ENCODE measurements at regions not wholly inside any gene's neighbourhood (a gene's known extent, or its start where the extent isn't known, plus 50 kb on each side); places are given as distances from the start of the nearest gene placed in this dataset.

DNA sequence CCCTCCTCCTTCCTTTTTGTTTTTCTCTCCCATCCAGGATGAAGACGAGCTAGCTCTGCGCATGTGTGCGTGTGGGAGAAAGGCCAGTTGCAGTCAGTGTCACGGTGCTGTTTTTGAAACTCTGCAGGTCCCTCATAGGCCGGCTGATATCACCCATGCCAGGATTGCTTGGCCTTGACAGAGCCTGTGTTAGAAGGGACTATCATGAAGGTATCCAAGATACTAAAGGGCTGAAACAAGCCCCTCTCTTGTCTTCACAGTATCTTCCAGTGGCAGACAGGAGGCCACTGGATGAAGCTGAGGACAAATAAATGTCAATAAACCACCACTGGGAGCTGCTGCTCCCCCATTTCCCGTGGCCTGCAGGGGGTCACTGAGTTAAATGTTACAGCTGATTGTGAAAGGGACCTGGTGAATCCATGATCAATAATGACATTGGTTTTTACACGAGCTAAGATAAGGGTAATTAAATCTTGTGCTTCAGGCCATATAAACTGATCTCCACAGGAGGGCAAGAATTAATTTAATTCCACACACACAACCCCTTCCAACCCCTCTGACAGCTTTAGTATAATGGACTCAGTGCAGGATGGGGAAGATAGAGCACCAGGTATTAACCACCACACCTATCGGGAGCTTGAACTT is 64.6 kb upstream of the TARBP1 start:
- peak; percentile 46 for DNase-seq
- Histone ChIP-seq H3K36me3 (ENCODE audit: control insufficient read depth, insufficient read depth, low read length) (no peaks in the 10 kb centered on the region), H3K27ac (ENCODE audit: low read length) (peak overlapping the region; percentile 81), H3K4me3 (ENCODE audit: low read length) (no peak overlapping the region), H3K4me1 (ENCODE audit: control insufficient read depth, insufficient read depth, low read length) (peaks cover 51% of the 10 kb centered on the region), H3K27me3 (ENCODE audit: control insufficient read depth, insufficient read depth, low read length) (no peaks in the 10 kb centered on the region), H3K9me3 (replicated peaks; ENCODE audit: control insufficient read depth, low read depth, low read length) (no peaks in the 10 kb centered on the region)
- 70% methylated on average over 2 of the region's 8 CpGs for WGBS (ENCODE audit: insufficient coverage)

DNA sequence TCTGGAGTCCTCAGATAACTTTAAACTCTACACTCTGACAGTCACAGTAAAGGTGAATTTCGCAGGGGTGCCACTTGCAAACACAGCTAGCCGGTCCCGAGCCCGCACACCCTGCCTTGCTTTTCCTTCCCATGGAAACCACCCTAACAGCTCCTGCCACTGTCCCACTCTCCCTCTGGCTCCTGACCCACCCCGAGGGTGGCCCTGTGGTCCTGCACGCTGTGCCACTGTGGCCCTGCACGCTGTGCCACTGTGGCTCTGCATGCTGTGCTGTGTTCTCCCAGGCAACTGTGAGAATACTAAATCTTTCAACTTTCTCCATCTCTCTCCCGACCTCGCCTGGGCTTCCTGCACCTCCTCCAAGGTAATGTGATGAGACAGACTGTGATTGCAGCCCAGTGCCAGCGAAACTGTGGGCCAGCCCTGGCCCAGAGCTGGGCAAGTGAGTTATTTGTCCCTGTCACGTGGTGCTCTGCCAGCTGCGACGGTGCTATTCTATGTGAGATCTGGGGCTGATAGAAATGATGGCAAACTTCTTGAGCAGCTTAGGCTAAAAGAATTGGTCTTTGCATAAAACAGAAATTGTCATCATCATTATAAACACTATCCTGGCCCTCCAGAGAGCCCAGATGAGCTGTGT is 63.4 kb upstream of the TARBP1 start:
- Histone ChIP-seq H3K36me3 (ENCODE audit: control insufficient read depth, insufficient read depth, low read length) (no peaks in the 10 kb centered on the region), H3K9me3 (replicated peaks; ENCODE audit: control insufficient read depth, low read depth, low read length) (no peaks in the 10 kb centered on the region), H3K4me3 (ENCODE audit: low read length) (no peak overlapping the region), H3K27ac (ENCODE audit: low read length) (no peak overlapping the region), H3K27me3 (ENCODE audit: control insufficient read depth, insufficient read depth, low read length) (no peaks in the 10 kb centered on the region), H3K4me1 (ENCODE audit: control insufficient read depth, insufficient read depth, low read length) (peaks cover 64% of the 10 kb centered on the region)
- DNase-seq: no peak
- WGBS (ENCODE audit: insufficient coverage): 98% methylated on average over 6 of the region's 13 CpGs

DNA sequence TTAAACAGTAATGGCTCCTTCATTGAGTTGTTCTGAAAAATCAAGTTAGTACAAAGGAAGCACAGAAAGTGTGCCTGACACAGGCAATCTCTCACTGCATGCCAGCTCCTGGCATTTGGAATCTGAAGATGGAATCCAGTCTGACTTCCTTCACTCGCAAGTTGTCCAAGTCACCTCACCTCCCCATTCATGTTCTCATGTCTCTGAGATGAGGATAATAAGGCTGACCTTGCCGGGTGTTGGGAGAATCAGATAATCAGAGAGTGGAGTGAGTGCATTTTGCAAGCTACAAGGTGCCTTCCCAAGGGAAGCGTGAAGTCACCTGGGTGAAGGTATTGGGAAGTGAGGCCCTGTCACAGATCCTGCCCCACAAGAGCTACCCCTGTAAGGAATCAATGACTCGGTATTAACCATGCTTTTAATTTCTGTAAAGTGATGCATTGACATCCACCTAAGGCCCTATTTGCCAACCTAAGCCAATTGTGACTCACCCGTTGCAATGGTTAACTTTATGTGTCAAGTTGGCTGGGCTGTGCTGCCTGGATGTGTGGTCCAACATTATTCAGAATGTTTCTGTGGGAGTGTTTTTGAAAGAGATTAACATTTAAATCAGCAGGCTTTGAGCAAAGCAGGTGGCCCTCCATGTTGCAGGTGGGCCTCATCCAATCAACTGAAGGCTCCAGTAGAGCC is 62.5 kb upstream of the TARBP1 start:
- 100% methylated on average over 2 of the region's 5 CpGs for WGBS (ENCODE audit: insufficient coverage)
- Histone ChIP-seq H3K9me3 (replicated peaks; ENCODE audit: control insufficient read depth, low read depth, low read length) (no peaks in the 10 kb centered on the region), H3K4me1 (ENCODE audit: control insufficient read depth, insufficient read depth, low read length) (peaks cover 73% of the 10 kb centered on the region), H3K27me3 (ENCODE audit: control insufficient read depth, insufficient read depth, low read length) (no peaks in the 10 kb centered on the region), H3K4me3 (ENCODE audit: low read length) (no peak overlapping the region), H3K27ac (ENCODE audit: low read length) (no peak overlapping the region), H3K36me3 (ENCODE audit: control insufficient read depth, insufficient read depth, low read length) (no peaks in the 10 kb centered on the region)
- no peak for DNase-seq

DNA sequence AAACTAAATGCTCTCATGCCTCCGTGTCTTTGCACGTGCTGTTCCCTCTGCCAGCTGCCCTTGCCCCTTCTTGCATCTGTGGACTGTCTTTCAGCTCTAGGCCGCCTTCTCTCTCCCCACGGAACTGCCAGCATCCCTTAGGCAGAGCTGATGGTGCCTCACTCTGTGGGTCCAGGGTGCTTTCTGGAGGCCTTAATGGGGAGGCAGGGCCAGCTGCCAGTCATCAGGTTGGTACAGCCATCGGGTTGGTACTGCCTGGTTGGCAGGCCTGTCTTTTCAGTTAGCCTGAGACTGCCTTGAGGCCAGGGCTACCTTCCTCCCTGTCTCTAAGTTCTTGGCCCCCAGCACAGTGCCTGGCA is 61.4 kb upstream of the TARBP1 start:
- Histone ChIP-seq H3K4me3 (ENCODE audit: low read length) (no peak overlapping the region), H3K4me1 (ENCODE audit: control insufficient read depth, insufficient read depth, low read length) (peaks cover 76% of the 10 kb centered on the region), H3K9me3 (replicated peaks; ENCODE audit: control insufficient read depth, low read depth, low read length) (no peaks in the 10 kb centered on the region), H3K36me3 (ENCODE audit: control insufficient read depth, insufficient read depth, low read length) (no peaks in the 10 kb centered on the region), H3K27me3 (ENCODE audit: control insufficient read depth, insufficient read depth, low read length) (no peaks in the 10 kb centered on the region), H3K27ac (ENCODE audit: low read length) (no peak overlapping the region)
- DNase-seq: no peak
- 88% methylated on average over 5 of the region's 5 CpGs for WGBS (ENCODE audit: insufficient coverage)

DNA sequence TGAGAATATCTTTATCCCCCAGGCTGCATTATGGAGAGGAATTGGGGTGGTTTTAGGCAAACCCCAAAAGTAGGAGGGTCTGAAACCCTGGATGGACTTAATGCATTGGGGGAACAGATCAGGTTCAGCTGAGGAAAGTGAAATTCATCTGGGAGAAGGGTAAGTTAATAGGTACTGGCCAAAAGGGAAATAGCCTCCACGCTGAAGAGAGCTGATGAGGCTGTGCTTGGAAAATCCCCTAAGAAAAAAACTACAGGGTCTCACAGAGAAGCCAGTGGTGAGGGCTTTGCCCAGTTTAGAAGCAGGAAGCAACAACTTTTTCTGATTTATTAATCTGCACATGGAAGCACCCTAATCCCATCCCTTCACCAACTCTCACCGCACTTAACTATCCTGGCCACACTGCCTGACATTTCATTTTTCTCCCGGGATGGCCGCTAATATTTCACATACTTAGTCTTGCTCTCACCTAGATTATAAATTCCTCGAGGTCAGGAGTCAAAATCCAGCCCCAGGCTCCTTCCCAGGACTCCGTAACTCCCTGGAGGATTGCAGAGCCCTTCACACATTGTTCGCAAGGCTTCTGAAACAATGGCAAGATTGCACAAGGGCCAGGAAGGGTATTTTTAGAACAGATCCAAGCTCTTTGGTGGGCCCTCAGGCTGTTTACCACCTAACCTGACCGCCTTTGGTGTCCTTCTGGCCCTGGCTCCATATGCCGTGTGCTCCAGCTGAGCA is 60.9 kb upstream of the TARBP1 start:
- Histone ChIP-seq H3K4me3 (ENCODE audit: low read length) (no peak overlapping the region), H3K36me3 (ENCODE audit: control insufficient read depth, insufficient read depth, low read length) (no peaks in the 10 kb centered on the region), H3K9me3 (replicated peaks; ENCODE audit: control insufficient read depth, low read depth, low read length) (no peaks in the 10 kb centered on the region), H3K27ac (ENCODE audit: low read length) (no peak overlapping the region), H3K4me1 (ENCODE audit: control insufficient read depth, insufficient read depth, low read length) (peaks cover 76% of the 10 kb centered on the region), H3K27me3 (ENCODE audit: control insufficient read depth, insufficient read depth, low read length) (no peaks in the 10 kb centered on the region)
- 72% methylated on average over 8 of the region's 9 CpGs for WGBS (ENCODE audit: insufficient coverage)
- DNase-seq: peak; percentile 16

DNA sequence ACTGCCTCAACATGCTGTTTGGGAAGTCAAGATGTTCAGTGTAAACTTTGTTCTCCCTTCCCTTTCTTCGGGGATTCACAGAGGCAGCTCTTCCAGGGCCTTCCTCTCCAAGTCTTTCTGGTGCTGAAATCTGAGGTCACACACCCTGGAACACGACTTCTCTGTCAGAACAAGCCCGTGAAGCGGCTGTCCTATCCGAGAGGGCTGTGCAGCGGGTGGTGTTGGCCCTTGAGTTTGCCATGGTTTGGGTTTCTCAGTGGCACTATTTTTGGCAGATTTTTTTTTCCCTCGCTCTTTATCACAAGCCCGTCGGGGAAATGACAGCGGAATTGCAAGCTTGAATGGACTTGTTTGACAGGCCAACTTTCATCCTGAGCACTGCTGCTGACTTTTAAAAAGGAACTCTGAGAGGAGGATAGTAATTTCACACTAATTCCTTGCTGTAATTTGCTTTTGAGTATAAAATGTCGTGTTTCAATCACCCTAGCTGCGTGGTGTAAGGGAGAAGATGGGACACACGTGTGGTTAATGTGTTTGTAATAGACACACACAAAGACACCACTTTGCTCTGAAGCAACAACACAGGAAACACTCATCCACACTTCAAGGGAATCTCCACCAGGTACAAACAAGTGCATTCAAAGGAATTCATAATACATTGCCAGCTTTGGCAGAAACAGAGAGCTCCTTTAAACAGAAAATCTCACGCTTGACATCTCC is 60.1 kb upstream of the TARBP1 start:
- no peaks in the 10 kb centered on the region for H3K9me3 ChIP-seq (replicated peaks; ENCODE audit: control insufficient read depth, low read depth, low read length)
- DNase-seq: peak; percentile 83
- no peaks in the 10 kb centered on the region for H3K36me3 ChIP-seq (ENCODE audit: control insufficient read depth, insufficient read depth, low read length)
- 13% methylated on average over 1 of the region's 14 CpGs for WGBS (ENCODE audit: insufficient coverage)
- H3K27me3 ChIP-seq (ENCODE audit: control insufficient read depth, insufficient read depth, low read length): no peaks in the 10 kb centered on the region
- no peak overlapping the region for H3K4me3 ChIP-seq (ENCODE audit: low read length)
- H3K4me1 ChIP-seq (ENCODE audit: control insufficient read depth, insufficient read depth, low read length): peaks cover 76% of the 10 kb centered on the region
- H3K27ac ChIP-seq (ENCODE audit: low read length): peak overlapping the region; percentile 72

DNA sequence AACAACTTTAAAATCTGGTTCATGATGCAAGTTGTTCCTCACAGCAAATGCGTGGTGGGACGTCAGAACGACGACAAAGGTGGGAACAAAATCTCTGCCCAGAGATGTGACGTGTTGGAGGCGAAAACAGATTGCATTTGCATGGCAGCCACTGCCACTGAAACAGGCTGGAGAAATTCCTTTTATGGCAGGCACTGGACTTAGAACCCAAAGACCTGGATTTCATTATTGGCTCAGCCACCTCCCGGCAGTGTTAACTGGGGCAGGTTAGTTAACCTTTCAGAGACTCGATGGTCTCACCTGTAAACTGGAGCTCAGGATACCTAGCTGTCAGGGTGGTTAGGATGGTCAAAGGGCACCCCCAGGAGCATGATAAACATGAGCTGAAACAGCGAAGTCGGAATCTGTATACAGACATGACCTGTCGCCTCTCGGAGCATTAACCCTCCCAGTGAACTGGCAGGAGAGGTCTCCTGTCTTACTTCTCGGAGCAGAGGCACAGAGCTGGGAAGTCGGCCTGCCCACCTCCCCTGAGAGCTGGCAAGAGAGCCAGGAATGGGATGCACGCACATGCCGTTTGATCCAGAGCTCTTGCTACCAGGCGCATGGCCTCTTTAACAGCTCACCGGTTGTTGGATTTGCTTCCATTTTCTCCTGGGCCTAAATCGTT is 59.2 kb upstream of the TARBP1 start:
- H3K4me3 ChIP-seq (ENCODE audit: low read length): no peak overlapping the region
- 78% methylated on average over 17 of the region's 19 CpGs for WGBS (ENCODE audit: insufficient coverage)
- no peaks in the 10 kb centered on the region for H3K36me3 ChIP-seq (ENCODE audit: control insufficient read depth, insufficient read depth, low read length)
- H3K27ac ChIP-seq (ENCODE audit: low read length): peak overlapping the region; percentile 72
- no peaks in the 10 kb centered on the region for H3K27me3 ChIP-seq (ENCODE audit: control insufficient read depth, insufficient read depth, low read length)
- peaks cover 76% of the 10 kb centered on the region for H3K4me1 ChIP-seq (ENCODE audit: control insufficient read depth, insufficient read depth, low read length)
- DNase-seq: peak; percentile 20
- H3K9me3 ChIP-seq (replicated peaks; ENCODE audit: control insufficient read depth, low read depth, low read length): no peaks in the 10 kb centered on the region

DNA sequence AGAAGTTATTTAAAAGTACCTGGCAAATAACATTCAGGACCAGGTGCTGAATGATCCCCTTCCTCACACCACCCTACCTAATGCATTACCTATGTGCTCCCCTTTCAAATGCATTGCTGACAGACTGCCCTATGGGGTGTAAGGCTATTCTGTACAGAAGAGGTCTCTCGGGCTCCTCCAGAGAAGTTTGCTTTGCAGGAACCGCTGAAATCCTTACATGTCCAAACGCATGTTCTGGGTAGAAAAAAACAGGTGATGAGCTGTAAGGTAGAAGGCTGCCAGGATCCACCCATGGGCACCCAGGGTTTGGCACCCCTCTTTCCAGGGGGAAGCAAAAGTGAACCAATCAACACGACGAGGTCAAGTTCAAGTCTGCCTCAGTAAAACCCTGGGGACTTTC is 58.3 kb upstream of the TARBP1 start:
- Histone ChIP-seq H3K9me3 (replicated peaks; ENCODE audit: control insufficient read depth, low read depth, low read length) (no peaks in the 10 kb centered on the region), H3K4me3 (ENCODE audit: low read length) (no peak overlapping the region), H3K27ac (ENCODE audit: low read length) (peak overlapping the region; percentile 93), H3K36me3 (ENCODE audit: control insufficient read depth, insufficient read depth, low read length) (no peaks in the 10 kb centered on the region), H3K27me3 (ENCODE audit: control insufficient read depth, insufficient read depth, low read length) (no peaks in the 10 kb centered on the region), H3K4me1 (ENCODE audit: control insufficient read depth, insufficient read depth, low read length) (peaks cover 86% of the 10 kb centered on the region)
- WGBS (ENCODE audit: insufficient coverage): 77% methylated on average over 4 of the region's 5 CpGs
- DNase-seq: peak; percentile 26

DNA sequence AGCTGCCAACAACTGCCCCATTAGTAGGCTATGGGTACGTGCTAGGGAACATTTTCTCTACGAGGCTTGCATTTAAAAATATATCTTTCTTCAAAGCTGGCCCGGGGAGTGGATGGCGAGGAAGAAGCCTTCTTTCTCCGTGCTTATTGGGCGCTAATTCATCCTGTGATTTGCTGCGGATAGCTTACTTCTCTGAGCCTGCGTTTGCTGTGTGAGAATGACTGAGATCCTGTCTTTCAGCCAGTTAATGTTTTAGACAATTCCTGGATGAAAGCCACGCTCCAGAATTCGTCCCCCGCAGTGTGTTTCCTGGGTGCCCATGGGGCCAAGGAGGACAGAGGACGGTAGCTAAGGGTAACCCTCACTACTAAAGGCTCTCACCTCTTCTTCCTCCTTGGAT is 57.8 kb upstream of the TARBP1 start:
- Histone ChIP-seq H3K36me3 (ENCODE audit: control insufficient read depth, insufficient read depth, low read length) (no peaks in the 10 kb centered on the region), H3K27ac (ENCODE audit: low read length) (peak overlapping the region; percentile 93), H3K27me3 (ENCODE audit: control insufficient read depth, insufficient read depth, low read length) (no peaks in the 10 kb centered on the region), H3K9me3 (replicated peaks; ENCODE audit: control insufficient read depth, low read depth, low read length) (no peaks in the 10 kb centered on the region), H3K4me1 (ENCODE audit: control insufficient read depth, insufficient read depth, low read length) (peaks cover 91% of the 10 kb centered on the region), H3K4me3 (ENCODE audit: low read length) (no peak overlapping the region)
- 13% methylated on average over 8 of the region's 12 CpGs for WGBS (ENCODE audit: insufficient coverage)
- DNase-seq: peak; percentile 70
